ENCODE measurements at regions not wholly inside any gene's neighbourhood (a gene's known extent, or its start where the extent isn't known, plus 50 kb on each side); places are given as distances from the start of the nearest gene placed in this dataset.

DNA sequence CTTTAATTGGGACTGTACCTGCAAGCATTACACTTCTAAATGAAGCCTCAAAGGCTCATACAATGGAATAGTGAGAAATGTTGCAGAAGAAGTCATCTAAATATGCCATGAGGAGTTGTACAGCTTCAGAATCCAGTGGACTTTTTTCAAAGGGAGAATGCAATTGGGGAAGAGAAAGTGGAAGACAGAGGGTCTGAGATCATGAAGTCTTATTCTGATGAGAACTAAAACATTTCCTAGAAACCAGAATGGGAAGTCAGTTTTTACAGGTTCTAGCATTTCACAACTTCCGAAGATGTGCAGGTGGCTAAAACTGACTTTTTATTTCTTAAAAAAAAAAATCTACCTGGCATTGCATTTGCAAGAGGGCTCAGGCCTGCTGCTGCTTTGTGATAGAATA lies 424.4 kb upstream of the RUNX1 start:
- TF ChIP-seq, protein P1, sequence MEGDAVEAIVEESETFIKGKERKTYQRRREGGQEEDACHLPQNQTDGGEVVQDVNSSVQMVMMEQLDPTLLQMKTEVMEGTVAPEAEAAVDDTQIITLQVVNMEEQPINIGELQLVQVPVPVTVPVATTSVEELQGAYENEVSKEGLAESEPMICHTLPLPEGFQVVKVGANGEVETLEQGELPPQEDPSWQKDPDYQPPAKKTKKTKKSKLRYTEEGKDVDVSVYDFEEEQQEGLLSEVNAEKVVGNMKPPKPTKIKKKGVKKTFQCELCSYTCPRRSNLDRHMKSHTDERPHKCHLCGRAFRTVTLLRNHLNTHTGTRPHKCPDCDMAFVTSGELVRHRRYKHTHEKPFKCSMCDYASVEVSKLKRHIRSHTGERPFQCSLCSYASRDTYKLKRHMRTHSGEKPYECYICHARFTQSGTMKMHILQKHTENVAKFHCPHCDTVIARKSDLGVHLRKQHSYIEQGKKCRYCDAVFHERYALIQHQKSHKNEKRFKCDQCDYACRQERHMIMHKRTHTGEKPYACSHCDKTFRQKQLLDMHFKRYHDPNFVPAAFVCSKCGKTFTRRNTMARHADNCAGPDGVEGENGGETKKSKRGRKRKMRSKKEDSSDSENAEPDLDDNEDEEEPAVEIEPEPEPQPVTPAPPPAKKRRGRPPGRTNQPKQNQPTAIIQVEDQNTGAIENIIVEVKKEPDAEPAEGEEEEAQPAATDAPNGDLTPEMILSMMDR (IDR thresholded peaks at IDR 0.05), result no peak
- TF ChIP-seq POLR2AphosphoS5 (IDR thresholded peaks at IDR 0.05) (no peak), POLR2A (IDR thresholded peaks at IDR 0.05) (no peak), EP300 (IDR thresholded peaks at IDR 0.05) (no peak)

All from suprapubic skin (tissue), 4 donors.